Left ventricle myocardium inferior (tissue), 1 donor: ENCODE measurements at regions not wholly inside any gene's neighbourhood (a gene's known extent, or its start where the extent isn't known, plus 50 kb on each side); places are given as distances from the start of the nearest gene placed in this dataset.

ENCODE experiments used
- DNase-seq: peaks from one replicate; pipeline ENCODE4 v3.0.0-alpha.2; 2020
- H3K27ac ChIP-seq: fragments of 200-600 bp; replicated peaks from 2 replicates; pipeline ENCODE4 v1.8.0; 2021
- H3K27me3 ChIP-seq: fragments of 200-600 bp; 2 replicates; pipeline ENCODE4 v1.8.0; 2021; ENCODE audit warnings: low read depth
- H3K36me3 ChIP-seq: fragments of 200-600 bp; 2 replicates; pipeline ENCODE4 v1.8.0; 2021
- H3K4me1 ChIP-seq: fragments of 200-600 bp; 2 replicates; pipeline ENCODE4 v1.8.0; 2021
- H3K4me3 ChIP-seq: fragments of 200-600 bp; 2 replicates; pipeline ENCODE4 v1.8.0; 2021; ENCODE audit warnings: mild to moderate bottlenecking, moderate library complexity
- H3K9me3 ChIP-seq: fragments of 200-600 bp; replicated peaks from 2 replicates; pipeline ENCODE4 v1.8.0; 2021
- intact Hi-C: fragments of 100-400 bp; cut with micrococcal nuclease; formaldehyde crosslinking; loops from one replicate; pipeline ENCODE4 v1.11.0; 2022
- TF ChIP-seq, protein P1 (sequence below): fragments of 200-600 bp; IDR thresholded peaks from 2 replicates; pipeline ENCODE4 v1.8.0; 2021; ENCODE audit warnings: antibody characterized with exemption, mild to moderate bottlenecking, borderline replicate concordance
- donor health status: DM: no; HTN: yes; CAD: no; lungs with severe emphysema.

DNA sequence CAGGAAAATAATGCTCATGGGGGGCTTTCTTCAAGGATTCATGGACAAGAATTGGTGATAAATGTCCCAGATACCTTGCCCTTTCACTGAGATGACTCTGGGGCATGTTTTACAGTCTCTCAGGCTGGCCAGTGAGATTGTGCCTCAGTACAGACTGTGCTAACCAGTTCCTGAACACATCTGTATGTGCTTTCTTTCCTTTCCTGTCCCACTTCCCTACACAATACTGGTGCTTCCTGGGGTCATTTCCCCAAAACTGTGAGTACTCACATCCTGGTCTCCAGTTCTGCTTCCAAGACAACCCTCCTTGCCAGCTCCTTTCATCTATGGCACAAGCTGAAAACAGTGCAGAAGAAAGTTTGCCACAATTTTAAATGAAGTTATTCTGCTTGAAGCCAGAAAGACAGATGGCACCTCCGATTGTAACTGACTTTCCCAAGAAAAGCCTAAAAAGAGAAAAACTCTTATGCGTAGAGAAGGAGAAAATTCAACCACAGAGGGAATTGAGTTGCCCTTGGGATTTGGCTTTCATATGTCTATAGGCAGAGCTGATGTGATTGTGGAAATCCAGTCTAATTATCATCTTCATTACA, 134.7 kb downstream of the DRD1 start:
- H3K4me3 ChIP-seq: no peak overlapping the region
- peaks cover 7% of the 10 kb centered on the region for H3K27me3 ChIP-seq
- H3K27ac ChIP-seq: no peak overlapping the region
- DNase-seq: no peak
- no peaks in the 10 kb centered on the region for H3K36me3 ChIP-seq
- intact Hi-C loops: no loop called here
- TF ChIP-seq, protein P1, sequence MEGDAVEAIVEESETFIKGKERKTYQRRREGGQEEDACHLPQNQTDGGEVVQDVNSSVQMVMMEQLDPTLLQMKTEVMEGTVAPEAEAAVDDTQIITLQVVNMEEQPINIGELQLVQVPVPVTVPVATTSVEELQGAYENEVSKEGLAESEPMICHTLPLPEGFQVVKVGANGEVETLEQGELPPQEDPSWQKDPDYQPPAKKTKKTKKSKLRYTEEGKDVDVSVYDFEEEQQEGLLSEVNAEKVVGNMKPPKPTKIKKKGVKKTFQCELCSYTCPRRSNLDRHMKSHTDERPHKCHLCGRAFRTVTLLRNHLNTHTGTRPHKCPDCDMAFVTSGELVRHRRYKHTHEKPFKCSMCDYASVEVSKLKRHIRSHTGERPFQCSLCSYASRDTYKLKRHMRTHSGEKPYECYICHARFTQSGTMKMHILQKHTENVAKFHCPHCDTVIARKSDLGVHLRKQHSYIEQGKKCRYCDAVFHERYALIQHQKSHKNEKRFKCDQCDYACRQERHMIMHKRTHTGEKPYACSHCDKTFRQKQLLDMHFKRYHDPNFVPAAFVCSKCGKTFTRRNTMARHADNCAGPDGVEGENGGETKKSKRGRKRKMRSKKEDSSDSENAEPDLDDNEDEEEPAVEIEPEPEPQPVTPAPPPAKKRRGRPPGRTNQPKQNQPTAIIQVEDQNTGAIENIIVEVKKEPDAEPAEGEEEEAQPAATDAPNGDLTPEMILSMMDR: no peak
- peaks cover 14% of the 10 kb centered on the region for H3K9me3 ChIP-seq
- no peaks in the 10 kb centered on the region for H3K4me1 ChIP-seq

DNA sequence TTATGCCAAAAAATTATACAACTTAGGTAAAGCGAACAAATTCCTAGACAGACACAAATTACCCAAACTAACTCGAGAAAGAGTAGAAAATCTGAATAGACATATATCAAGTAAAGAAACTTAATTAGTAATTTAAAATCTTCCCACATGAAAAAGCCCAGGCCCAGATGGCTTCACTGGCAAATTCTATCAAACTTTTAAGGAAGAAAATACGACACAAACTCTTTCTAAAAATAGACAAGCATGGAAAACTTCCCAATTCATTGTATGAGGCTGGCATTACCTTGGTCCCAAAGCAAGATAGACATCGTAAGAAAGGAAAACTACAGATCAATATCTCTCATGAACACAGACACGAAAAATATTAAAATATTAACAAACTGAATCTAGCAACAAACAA, 135.3 kb downstream of the DRD1 start:
- Histone ChIP-seq H3K4me1 (no peaks in the 10 kb centered on the region), H3K27me3 (peaks cover under 1% of the 10 kb centered on the region), H3K4me3 (no peak overlapping the region), H3K36me3 (no peaks in the 10 kb centered on the region), H3K27ac (no peak overlapping the region), H3K9me3 (peaks cover 18% of the 10 kb centered on the region)
- TF ChIP-seq, protein P1: no peak
- no peak for DNase-seq
- intact Hi-C loops: no loop called here

DNA sequence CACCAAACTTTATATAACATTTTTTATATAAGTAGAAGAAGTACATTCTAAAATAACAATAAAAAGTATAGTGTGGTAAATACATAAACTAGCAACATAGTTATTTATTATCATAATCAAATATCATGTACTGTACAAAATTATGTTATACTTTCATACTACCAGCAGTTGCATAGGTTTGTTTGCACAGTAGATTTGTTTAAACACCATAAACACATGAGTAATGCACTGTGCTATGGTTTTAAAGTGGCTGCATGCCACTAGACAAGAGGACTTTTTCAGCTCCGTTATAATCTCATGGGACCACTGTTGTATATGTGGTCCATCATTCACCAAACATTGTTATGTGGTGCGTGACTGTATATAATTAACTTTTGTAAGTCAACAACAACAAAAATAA, 137.6 kb downstream of the DRD1 start:
- Histone ChIP-seq H3K9me3 (peaks cover 18% of the 10 kb centered on the region), H3K4me3 (no peak overlapping the region), H3K27me3 (no peaks in the 10 kb centered on the region), H3K27ac (no peak overlapping the region), H3K4me1 (no peaks in the 10 kb centered on the region), H3K36me3 (no peaks in the 10 kb centered on the region)
- intact Hi-C loops: no loop called here
- TF ChIP-seq, protein P1: no peak
- DNase-seq: no peak

DNA sequence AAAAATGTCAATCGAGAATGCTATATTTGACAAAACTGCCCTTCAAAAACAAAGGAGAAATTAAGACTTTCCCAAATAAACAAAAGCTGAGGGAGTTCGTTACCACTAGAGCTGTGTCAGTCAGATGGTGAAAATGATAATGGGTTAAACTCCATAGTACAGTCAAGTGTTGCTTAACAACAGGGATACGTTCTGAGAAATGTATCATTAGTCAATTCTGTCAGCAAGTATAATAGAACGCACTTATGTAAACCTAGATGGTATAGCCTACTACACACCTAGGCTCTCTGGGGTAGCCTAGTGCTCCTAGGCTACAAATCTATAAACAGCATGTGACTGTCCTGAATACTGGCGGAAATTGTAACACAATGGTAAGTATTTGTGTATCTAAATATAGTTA, 138.7 kb downstream of the DRD1 start:
- peaks cover 18% of the 10 kb centered on the region for H3K9me3 ChIP-seq
- no peaks in the 10 kb centered on the region for H3K27me3 ChIP-seq
- H3K27ac ChIP-seq: no peak overlapping the region
- H3K4me3 ChIP-seq: no peak overlapping the region
- intact Hi-C loops: no loop called here
- H3K4me1 ChIP-seq: no peaks in the 10 kb centered on the region
- DNase-seq: no peak
- TF ChIP-seq, protein P1: no peak
- no peaks in the 10 kb centered on the region for H3K36me3 ChIP-seq

DNA sequence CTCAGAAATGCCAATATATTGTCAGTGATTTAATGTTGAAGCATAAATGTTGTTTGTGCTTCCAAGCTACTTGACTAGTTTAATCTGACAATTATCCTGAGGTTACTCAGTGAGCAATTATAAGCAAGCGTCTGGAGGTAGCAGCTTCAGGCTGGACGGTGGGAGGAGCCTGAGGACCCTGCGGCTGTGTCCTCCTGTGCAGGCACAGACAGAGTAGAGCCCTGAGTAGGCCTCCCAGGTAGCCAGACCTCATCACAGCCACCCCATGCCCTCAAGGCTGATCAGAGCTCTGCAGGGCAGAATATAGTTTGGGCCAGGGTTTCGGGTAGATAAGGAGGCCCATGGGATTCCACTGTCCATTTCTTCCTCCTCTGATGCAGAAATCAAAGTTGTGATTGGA, 153.6 kb downstream of the DRD1 start:
- Histone ChIP-seq H3K36me3 (no peaks in the 10 kb centered on the region), H3K9me3 (peaks cover 17% of the 10 kb centered on the region)
- intact Hi-C loops: no loop called here

More for the DNA sequence above, 153.6 kb downstream of the DRD1 start:
- Histone ChIP-seq H3K4me1 (no peaks in the 10 kb centered on the region), H3K27me3 (peaks cover 40% of the 10 kb centered on the region), H3K27ac (no peak overlapping the region), H3K4me3 (no peak overlapping the region)
- DNase-seq: no peak
- TF ChIP-seq, protein P1: no peak
